Hematopoietic multipotent progenitor cell treated with erythropoietin and hydrocortisone succinate and interleukin-3 and kit ligand, for 17 days (in vitro differentiated cells): ENCODE measurements at regions not wholly inside any gene's neighbourhood (a gene's known extent, or its start where the extent isn't known, plus 50 kb on each side); places are given as distances from the start of the nearest gene placed in this dataset.
"Not testable (repeated sequence)": the region's sequence is repeated elsewhere in the genome, so short reads cannot be mapped to it uniquely, and the experiment has no call there.

Experiments
- DNase-seq: peaks from one replicate; pipeline ENCODE4 v3.0.0-alpha.2; 2015; ENCODE audit warnings: low spot score

- no peak for DNase-seq
These were observed 1456.1 kb upstream of the ACVR2A start for GRCh38 chr2:146388757-146389156.

- DNase-seq, result no peak
These were observed 1458.7 kb upstream of the ACVR2A start for GRCh38 chr2:146386096-146386495.

GRCh38 chr2:146385031-146385430, 1459.8 kb upstream of the ACVR2A start:
- DNase-seq, result no peak

GRCh38 chr2:146376511-146377064, 1468.2 kb upstream of the ACVR2A start:
- no peak for DNase-seq

- no peak for DNase-seq
These were observed 1470.3 kb upstream of the ACVR2A start for GRCh38 chr2:146374505-146374904.

- DNase-seq, result not testable (repeated sequence)
These were observed 1473.5 kb upstream of the ACVR2A start for GRCh38 chr2:146371364-146371763.

- DNase-seq, result no peak
These were observed 1474.0 kb upstream of the ACVR2A start for GRCh38 chr2:146370826-146371225.

GRCh38 chr2:146366276-146366675, 1478.6 kb upstream of the ACVR2A start:
- DNase-seq, result no peak

GRCh38 chr2:146365041-146365440, 1479.8 kb upstream of the ACVR2A start:
- no peak for DNase-seq

- DNase-seq, result no peak
These were observed 1481.1 kb upstream of the ACVR2A start for GRCh38 chr2:146363731-146364130.

GRCh38 chr2:146351689-146352088, 1493.1 kb upstream of the ACVR2A start:
- DNase-seq, result no peak

GRCh38 chr2:146349334-146349733, 1495.5 kb upstream of the ACVR2A start:
- DNase-seq, result no peak

GRCh38 chr2:146324951-146325350, 1519.9 kb upstream of the ACVR2A start:
- no peak for DNase-seq

- DNase-seq, result no peak
These were observed 1521.3 kb upstream of the ACVR2A start for GRCh38 chr2:146323564-146323963.

- DNase-seq, result no peak
These were observed 1523.7 kb upstream of the ACVR2A start for GRCh38 chr2:146321175-146321574.

GRCh38 chr2:146317959-146318358, 1526.9 kb upstream of the ACVR2A start:
- no peak for DNase-seq

- no peak for DNase-seq
These were observed 1531.9 kb upstream of the ACVR2A start for GRCh38 chr2:146312899-146313298.

GRCh38 chr2:146305164-146305563, 1539.7 kb upstream of the ACVR2A start:
- DNase-seq, result no peak

GRCh38 chr2:146301287-146301686, 1543.5 kb upstream of the ACVR2A start:
- no peak for DNase-seq

GRCh38 chr2:146295080-146295670, 1549.7 kb upstream of the ACVR2A start:
- DNase-seq, result no peak

- no peak for DNase-seq
These were observed 1557.5 kb upstream of the ACVR2A start for GRCh38 chr2:146287281-146287680.

GRCh38 chr2:146278881-146279280, 1565.9 kb upstream of the ACVR2A start:
- no peak for DNase-seq

- no peak for DNase-seq
These were observed 1573.5 kb upstream of the ACVR2A start for GRCh38 chr2:146271131-146271831.

GRCh38 chr2:146270618-146271017, 1574.2 kb upstream of the ACVR2A start:
- DNase-seq, result no peak
